OCI-LY3 (cell line): ENCODE measurements at regions not wholly inside any gene's neighbourhood (a gene's known extent, or its start where the extent isn't known, plus 50 kb on each side); places are given as distances from the start of the nearest gene placed in this dataset.

Experiments
- CTCF ChIP-seq: fragments of 200-600, 300-600 bp; sonication (generic); IDR thresholded peaks from 2 replicates; pipeline ENCODE4 v1.5.1; 2014; ENCODE audit warnings: antibody characterized with exemption, low read length, low read depth
- EZH2phosphoT487 ChIP-seq: fragments of 200-600 bp; shearing (Covaris generic); IDR thresholded peaks from 2 replicates; pipeline ENCODE4 v1.6.1; 2018; ENCODE audit warnings: antibody characterized with exemption, mixed run types, low read depth

DNA sequence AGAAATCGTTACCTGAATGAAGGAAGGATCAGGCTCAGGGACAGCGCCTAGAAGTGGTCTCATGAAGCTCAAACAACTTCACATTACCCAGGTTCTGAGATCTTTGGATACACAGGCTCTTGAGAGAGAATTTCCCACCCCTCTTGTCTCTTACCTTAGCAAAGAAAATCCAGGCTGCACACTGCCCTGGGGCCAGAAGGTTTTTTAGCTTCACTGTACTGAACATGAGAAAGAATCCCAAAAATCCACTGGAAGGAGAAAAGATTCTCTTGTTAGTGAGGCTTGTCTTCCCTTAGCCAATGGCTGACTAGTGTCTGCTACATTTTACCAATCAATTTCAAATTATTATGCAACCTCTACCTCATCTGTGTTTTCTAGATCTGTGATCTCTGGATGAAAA lies 101.0 kb upstream of the RIOK3 start:
- no peak for TF ChIP-seq CTCF
- no peak for TF ChIP-seq EZH2phosphoT487
